Calu3 (cell line): ENCODE measurements at regions not wholly inside any gene's neighbourhood (a gene's known extent, or its start where the extent isn't known, plus 50 kb on each side); places are given as distances from the start of the nearest gene placed in this dataset.

Experiments
- BruUV-seq: library from RNA; stranded (reverse); fragments of 400-500 nt; replicated peaks from 2 replicates; lab custom pipeline; 2021; lab: Mats Ljungman, UMichigan
- CTCF ChIA-PET: fragments of 300-600 bp; sonication (Branson Sonifier 250); formaldehyde crosslinking; loops from one replicate; lab custom pipeline; 2022; ENCODE audit warnings: antibody characterized with exemption; lab: Charles Lee
- DNase-seq: peaks from one replicate; pipeline ENCODE4 v3.0.0; 2022
- H3K27ac Mint-ChIP-seq: one replicate; pipeline ENCODE4 v1.8.0; 2022; ENCODE audit warnings: mixed read lengths; ENCODE audit not compliant: unreplicated experiment
- H3K27me3 Mint-ChIP-seq: one replicate; pipeline ENCODE4 v1.8.0; 2022; ENCODE audit warnings: mixed read lengths; ENCODE audit not compliant: unreplicated experiment
- H3K36me3 Mint-ChIP-seq: one replicate; pipeline ENCODE4 v1.8.0; 2022; ENCODE audit warnings: mild to moderate bottlenecking, moderate library complexity, mixed read lengths; ENCODE audit not compliant: insufficient read depth, unreplicated experiment
- H3K4me1 Mint-ChIP-seq: one replicate; pipeline ENCODE4 v1.8.0; 2022; ENCODE audit warnings: mild to moderate bottlenecking, low read depth, mixed read lengths; ENCODE audit not compliant: unreplicated experiment
- H3K4me3 Mint-ChIP-seq: one replicate; pipeline ENCODE4 v1.8.0; 2022; ENCODE audit warnings: mild to moderate bottlenecking, low read depth, moderate library complexity, mixed read lengths; ENCODE audit not compliant: unreplicated experiment
- H3K9me3 Mint-ChIP-seq: one replicate; pipeline ENCODE4 v1.8.0; 2022; ENCODE audit warnings: low read depth, mixed read lengths; ENCODE audit not compliant: unreplicated experiment
- intact Hi-C: fragments of 100-400 bp; cut with micrococcal nuclease; formaldehyde crosslinking; loops from one replicate; pipeline ENCODE4 v1.10.0; 2022; ENCODE audit not compliant: unreplicated experiment
- TF ChIP-seq, protein P1 (sequence below): fragments of 200-600 bp; IDR thresholded peaks from one replicate; pipeline ENCODE4 v1.8.0; 2022; ENCODE audit warnings: antibody characterized with exemption; ENCODE audit not compliant: unreplicated experiment

DNA sequence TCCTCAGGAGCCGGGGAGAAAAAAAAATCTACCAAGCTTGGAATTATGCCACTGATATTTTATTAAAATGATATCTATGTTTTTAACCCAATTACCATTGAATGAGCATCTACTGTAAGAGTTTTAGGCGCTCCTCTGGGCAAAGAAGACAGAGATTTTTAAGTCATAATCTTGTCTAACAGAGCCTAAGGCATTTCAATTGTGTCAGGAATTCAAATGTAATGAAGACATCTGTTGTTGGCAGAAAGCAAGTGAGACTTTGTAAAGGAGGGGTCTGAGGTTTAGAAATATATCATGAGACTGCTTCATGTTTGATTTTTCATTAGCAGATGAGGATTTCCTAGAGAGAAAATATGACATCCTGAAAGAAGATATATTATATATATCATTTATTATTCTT lies 1158.1 kb downstream of the FSTL5 start:
- DNase-seq: no peak
- Mint-ChIP-seq H3K36me3 (no peaks in the 10 kb centered on the region), H3K4me1 (peaks cover 7% of the 10 kb centered on the region), H3K4me3 (no peak overlapping the region), H3K9me3 (peaks cover 3% of the 10 kb centered on the region), H3K27me3 (no peaks in the 10 kb centered on the region), H3K27ac (no peak overlapping the region)
- CTCF ChIA-PET: no interaction called here
- TF ChIP-seq, protein P1, sequence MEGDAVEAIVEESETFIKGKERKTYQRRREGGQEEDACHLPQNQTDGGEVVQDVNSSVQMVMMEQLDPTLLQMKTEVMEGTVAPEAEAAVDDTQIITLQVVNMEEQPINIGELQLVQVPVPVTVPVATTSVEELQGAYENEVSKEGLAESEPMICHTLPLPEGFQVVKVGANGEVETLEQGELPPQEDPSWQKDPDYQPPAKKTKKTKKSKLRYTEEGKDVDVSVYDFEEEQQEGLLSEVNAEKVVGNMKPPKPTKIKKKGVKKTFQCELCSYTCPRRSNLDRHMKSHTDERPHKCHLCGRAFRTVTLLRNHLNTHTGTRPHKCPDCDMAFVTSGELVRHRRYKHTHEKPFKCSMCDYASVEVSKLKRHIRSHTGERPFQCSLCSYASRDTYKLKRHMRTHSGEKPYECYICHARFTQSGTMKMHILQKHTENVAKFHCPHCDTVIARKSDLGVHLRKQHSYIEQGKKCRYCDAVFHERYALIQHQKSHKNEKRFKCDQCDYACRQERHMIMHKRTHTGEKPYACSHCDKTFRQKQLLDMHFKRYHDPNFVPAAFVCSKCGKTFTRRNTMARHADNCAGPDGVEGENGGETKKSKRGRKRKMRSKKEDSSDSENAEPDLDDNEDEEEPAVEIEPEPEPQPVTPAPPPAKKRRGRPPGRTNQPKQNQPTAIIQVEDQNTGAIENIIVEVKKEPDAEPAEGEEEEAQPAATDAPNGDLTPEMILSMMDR: no peak
- no TSS peak for BruUV-seq
- intact Hi-C loops: no loop called here

DNA sequence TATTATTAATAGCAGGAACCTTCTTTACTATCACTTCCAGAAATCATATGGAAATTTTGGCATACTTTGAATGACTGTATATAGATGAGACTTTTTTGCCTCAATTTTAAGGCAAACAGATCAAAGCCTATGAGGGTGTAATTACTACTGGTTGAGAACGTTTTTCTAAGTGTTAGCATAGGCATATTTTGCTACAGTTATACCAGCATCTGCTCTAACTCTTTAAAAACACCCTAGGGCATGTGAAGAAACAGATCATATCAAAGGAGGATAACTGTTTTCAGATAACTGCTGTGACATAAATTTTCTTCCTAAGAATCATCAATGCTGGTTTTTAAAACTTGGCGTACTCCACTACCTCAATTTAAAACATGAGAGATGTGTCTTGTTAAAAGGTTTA lies 1155.3 kb downstream of the FSTL5 start:
- Mint-ChIP-seq H3K27ac (no peak overlapping the region), H3K27me3 (no peaks in the 10 kb centered on the region), H3K9me3 (no peaks in the 10 kb centered on the region), H3K4me3 (no peak overlapping the region), H3K36me3 (no peaks in the 10 kb centered on the region), H3K4me1 (peaks cover 7% of the 10 kb centered on the region)
- DNase-seq: no peak
- CTCF ChIA-PET: no interaction called here
- intact Hi-C loops: no loop called here
- BruUV-seq: no TSS peak
- TF ChIP-seq, protein P1: no peak

DNA sequence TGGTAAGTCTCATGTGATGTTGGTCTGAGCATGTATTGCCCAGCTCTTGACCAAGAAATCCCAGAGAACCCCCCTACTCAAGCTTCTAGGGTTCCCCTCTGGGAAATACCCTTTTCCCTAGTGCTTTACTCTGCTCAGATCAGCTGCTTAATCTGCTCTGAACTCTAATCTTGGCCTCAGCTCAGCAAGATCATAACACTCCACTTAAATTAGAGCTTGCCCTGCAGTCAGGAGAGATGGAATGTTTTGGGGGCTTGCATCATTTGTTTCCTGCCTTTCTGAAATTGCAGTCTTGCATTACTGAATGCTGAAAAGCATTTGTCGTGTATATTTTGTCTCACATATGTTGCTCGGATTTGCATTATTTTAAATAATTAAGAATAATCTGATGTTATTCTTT lies 1153.6 kb downstream of the FSTL5 start:
- H3K27ac Mint-ChIP-seq: no peak overlapping the region
- CTCF ChIA-PET: no interaction called here
- TF ChIP-seq, protein P1: no peak
- peaks cover 7% of the 10 kb centered on the region for H3K4me1 Mint-ChIP-seq
- no peaks in the 10 kb centered on the region for H3K27me3 Mint-ChIP-seq
- H3K36me3 Mint-ChIP-seq: no peaks in the 10 kb centered on the region
- DNase-seq: no peak
- H3K9me3 Mint-ChIP-seq: no peaks in the 10 kb centered on the region
- H3K4me3 Mint-ChIP-seq: no peak overlapping the region
- BruUV-seq: no TSS peak
- intact Hi-C loops: no loop called here
